Activated CD4-positive, alpha-beta T cell treated with anti-CD3 and anti-CD28 coated beads, Interleukin-2, amount 10 ng/mL, durations not matched to agents 7 days and 5 days (primary cell): ENCODE measurements at regions not wholly inside any gene's neighbourhood (a gene's known extent, or its start where the extent isn't known, plus 50 kb on each side); places are given as distances from the start of the nearest gene placed in this dataset. TPM values are rescaled to one million over a fixed set of nuclear protein-coding genes. Genes with fewer than 3 reads are reported as not detected.

Experiments used
- microRNA-seq: library from miRNA; unstranded; fragments of <30 nt; microRNA quantifications from one replicate; pipeline ENCODE4 v1.2.0, GENCODE V29; 2021; ENCODE audit warnings: borderline microRNAs expressed, borderline replicate concordance

Small RNA genes lying in the stretch of these regions (microRNA-seq; reads per million reads assigned to microRNA genes)
- gene MIR2054 = not detected
